Fibroblast of the aortic adventitia (primary cell): ENCODE measurements at regions not wholly inside any gene's neighbourhood (a gene's known extent, or its start where the extent isn't known, plus 50 kb on each side); places are given as distances from the start of the nearest gene placed in this dataset.
A peak's percentile ranks its signal among the peaks of the same experiment; 100 is the strongest.

ENCODE experiments used
- DNase-seq: peaks from one replicate; pipeline ENCODE4 v3.0.0-alpha.2; 2010; ENCODE audit warnings: low read depth
- H3K4me3 ChIP-seq: 2 replicates; pipeline ENCODE4 v1.5.1; 2011; ENCODE audit warnings: low read depth, mild to moderate bottlenecking, control low read depth, low read length, moderate library complexity
- CTCF ChIP-seq: IDR thresholded peaks from 2 replicates; pipeline ENCODE4 v1.5.1; 2011; ENCODE audit warnings: mild to moderate bottlenecking, low read length, control low read depth, inconsistent platforms; ENCODE audit not compliant: insufficient read depth

- no peak for DNase-seq
- no peak overlapping the region for H3K4me3 ChIP-seq
- no peak for TF ChIP-seq CTCF
These were observed 158.6 kb upstream of the SNX7 start for GRCh38 chr1:98502937-98503336.

- no peak for TF ChIP-seq CTCF
- DNase-seq, result no peak
- H3K4me3 ChIP-seq, result no peak overlapping the region
These were observed 161.2 kb upstream of the SNX7 start for GRCh38 chr1:98500324-98500723.

- no peak for TF ChIP-seq CTCF
- H3K4me3 ChIP-seq, result no peak overlapping the region
- no peak for DNase-seq
These were observed 162.9 kb upstream of the SNX7 start for GRCh38 chr1:98498651-98499050.

DNA sequence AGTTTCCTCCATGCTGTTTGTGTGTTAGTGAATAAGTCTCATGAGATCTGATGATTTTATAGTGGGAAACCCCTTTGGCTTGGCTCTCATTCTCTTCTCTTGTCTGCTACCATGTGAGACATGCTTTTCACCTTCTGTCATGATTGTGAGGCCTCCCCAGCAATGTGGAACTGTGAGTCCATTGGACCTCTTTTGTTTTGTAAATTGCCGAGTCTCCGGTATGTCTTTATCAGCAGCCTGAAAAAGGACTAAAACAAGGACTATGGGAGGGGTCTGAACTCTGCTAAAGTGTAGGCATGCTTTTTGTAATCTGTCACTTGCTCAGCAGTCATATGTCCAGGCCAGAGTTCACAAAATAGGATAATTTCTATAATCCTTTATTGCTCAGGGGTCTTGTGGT is 164.0 kb upstream of the SNX7 start:
- no peak overlapping the region for H3K4me3 ChIP-seq
- DNase-seq, result no peak
- no peak for TF ChIP-seq CTCF

DNA sequence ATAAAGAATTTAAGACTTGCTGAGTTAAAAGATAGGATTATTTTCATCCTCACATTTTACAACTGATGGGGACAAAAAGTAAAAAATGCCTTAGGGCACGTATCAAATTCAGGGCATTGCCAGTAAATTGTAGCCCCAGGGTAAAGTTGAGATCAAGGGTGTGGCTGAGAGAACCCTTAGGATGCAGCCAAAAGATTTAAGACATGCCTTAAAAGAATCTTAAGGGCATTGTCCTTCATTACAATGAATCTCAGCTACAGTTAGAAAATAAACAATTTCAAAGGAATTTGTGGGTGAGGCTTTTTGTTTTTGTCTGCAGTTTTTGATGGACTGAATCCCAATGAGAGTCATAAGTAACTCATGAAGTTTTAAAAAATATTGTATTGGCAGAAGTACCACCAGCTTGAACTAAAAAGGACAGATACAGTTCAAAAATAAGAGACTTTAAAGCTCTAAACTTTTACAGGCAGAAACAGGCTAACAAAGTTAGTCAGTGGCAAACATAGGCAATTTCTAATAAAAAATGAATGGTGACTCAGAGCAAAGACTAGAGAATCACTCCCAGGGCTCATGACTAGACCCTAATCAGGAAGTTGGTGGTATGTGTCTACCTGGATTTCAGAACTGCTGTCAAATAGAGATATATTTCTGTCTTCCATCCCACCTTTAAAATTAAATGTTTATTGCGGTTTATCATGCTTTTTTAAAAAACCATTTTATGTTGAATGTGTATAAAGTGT is 165.1 kb upstream of the SNX7 start:
- peak; percentile 25 for DNase-seq
- no peak for TF ChIP-seq CTCF

GRCh38 chr1:98493469-98493868 is 168.1 kb upstream of the SNX7 start:
- DNase-seq, result no peak
- TF ChIP-seq CTCF, result no peak
- no peak overlapping the region for H3K4me3 ChIP-seq

More for the DNA sequence above, 165.1 kb upstream of the SNX7 start:
- no peak overlapping the region for H3K4me3 ChIP-seq

DNA sequence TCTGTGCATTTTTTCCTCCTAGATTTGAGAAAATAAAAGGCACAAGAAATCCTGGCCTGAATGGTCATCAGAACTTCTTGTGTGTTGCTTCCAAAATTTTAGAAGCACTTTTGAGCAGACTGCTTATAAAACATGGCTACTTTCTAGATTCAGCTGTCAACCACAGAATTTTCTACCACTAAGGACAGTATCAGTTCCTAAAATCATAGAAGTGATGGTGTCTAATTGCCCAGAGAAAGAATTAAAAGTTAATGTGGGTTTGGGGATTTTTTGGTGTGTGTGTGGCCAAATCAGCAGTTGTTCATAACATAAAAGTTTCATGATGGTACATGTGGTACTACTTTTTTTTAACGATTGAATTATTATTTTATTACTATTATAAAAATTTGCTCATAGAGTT is 171.4 kb upstream of the SNX7 start:
- no peak for DNase-seq
- TF ChIP-seq CTCF, result no peak

More for the DNA sequence above, 171.4 kb upstream of the SNX7 start:
- H3K4me3 ChIP-seq, result no peak overlapping the region
